ENCODE measurements at regions not wholly inside any gene's neighbourhood (a gene's known extent, or its start where the extent isn't known, plus 50 kb on each side); places are given as distances from the start of the nearest gene placed in this dataset.

DNA sequence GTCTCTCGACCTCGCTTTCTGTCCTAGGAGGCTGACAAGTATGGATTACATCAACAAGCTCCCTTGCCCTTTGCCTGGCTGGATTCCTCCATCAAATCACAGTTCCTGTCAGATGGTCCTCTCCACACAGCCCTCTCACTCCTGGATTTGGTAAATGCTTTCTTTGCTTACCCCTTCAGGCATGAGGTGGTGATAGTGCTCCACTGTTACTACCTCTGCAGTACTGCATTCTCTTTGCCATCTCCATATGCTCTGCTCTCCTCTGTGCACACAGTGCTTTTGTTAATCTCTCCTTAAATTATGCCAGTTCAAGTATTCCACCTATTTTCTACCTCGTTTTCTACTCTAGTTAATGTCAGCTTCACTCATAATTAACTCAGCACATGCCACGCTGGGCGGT, 279.2 kb downstream of the DMAC1 start:
- Histone ChIP-seq H3K4me2 (ENCODE audit: control insufficient read depth, extremely low read depth, insufficient read depth, low read depth, low read length) (no peak overlapping the region), H3K9me3 (ENCODE audit: control insufficient read depth, low read depth, low read length) (no peaks in the 10 kb centered on the region), H3K4me1 (ENCODE audit: control insufficient read depth, extremely low read depth, insufficient read depth, low read length) (no peaks in the 10 kb centered on the region), H3K79me2 (ENCODE audit: control insufficient read depth, insufficient read depth, low read length) (no peaks in the 10 kb centered on the region), H3K27ac (ENCODE audit: control insufficient read depth, insufficient read depth, low read length) (no peak overlapping the region), H3K9me1 (ENCODE audit: control insufficient read depth, extremely low read depth, insufficient read depth, low read length) (no peaks in the 10 kb centered on the region), H2AFZ (ENCODE audit: control insufficient read depth, low read length) (no peak overlapping the region), H3K4me3 (ENCODE audit: control insufficient read depth in 2 of 3, extremely low read depth in 1 of 3, insufficient read depth in 2 of 3, low read depth in 1 of 3, low read length in 3 of 3) (no peak overlapping the region), H3K27me3 (ENCODE audit: control insufficient read depth, extremely low read depth, insufficient read depth, low read length) (no peaks in the 10 kb centered on the region), H4K20me1 (ENCODE audit: control insufficient read depth, extremely low read depth, insufficient read depth, low read length) (no peaks in the 10 kb centered on the region), H3K9ac (ENCODE audit: control insufficient read depth, extremely low read depth, insufficient read depth, low read length) (no peak overlapping the region), H3K36me3 (ENCODE audit: control insufficient read depth in 2 of 2, extremely low read depth in 1 of 2, insufficient read depth in 2 of 2, low read length in 2 of 2) (no peaks in the 10 kb centered on the region)
- FAIRE-seq (no peak), DNase-seq (ENCODE audit: low read depth, low spot score) (no peak)
- dilution Hi-C loops (cut with MboI; ENCODE audit: extremely low pct_ligation_motif_present, low sequenced_read_pairs), result no loop called here
- TF ChIP-seq, protein P1, sequence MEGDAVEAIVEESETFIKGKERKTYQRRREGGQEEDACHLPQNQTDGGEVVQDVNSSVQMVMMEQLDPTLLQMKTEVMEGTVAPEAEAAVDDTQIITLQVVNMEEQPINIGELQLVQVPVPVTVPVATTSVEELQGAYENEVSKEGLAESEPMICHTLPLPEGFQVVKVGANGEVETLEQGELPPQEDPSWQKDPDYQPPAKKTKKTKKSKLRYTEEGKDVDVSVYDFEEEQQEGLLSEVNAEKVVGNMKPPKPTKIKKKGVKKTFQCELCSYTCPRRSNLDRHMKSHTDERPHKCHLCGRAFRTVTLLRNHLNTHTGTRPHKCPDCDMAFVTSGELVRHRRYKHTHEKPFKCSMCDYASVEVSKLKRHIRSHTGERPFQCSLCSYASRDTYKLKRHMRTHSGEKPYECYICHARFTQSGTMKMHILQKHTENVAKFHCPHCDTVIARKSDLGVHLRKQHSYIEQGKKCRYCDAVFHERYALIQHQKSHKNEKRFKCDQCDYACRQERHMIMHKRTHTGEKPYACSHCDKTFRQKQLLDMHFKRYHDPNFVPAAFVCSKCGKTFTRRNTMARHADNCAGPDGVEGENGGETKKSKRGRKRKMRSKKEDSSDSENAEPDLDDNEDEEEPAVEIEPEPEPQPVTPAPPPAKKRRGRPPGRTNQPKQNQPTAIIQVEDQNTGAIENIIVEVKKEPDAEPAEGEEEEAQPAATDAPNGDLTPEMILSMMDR (optimal IDR thresholded peaks at IDR 0.05 in 1 of 3, IDR thresholded peaks at IDR 0.05 in 1 of 3, conservative IDR thresholded peaks at IDR 0.05 in 1 of 3; ENCODE audit: extremely low read depth in 1 of 3, insufficient read depth in 2 of 3, low read length in 3 of 3), result no peak
- no peak for TF ChIP-seq EZH2 (IDR thresholded peaks at IDR 0.05; ENCODE audit: low read length)

DNA sequence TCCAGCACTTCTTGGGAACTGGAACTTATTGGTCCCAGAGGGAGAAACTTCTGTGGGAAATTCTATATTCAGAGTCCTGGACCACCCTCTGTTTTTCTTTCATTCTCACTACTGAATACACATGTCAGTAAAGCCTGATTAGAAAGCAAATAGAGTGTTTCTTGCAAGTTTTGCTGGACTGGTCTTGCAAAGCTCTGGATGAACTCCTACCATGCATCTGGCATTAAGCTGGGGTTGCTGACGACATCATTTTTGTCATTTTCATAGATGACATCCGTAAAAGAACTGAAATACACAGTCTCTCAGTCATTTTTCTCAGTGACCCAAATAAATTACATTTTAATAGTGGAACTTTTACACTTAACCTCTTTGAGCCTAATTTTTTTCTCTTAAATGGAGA, 283.2 kb downstream of the DMAC1 start:
- Histone ChIP-seq H3K4me3 (ENCODE audit: control insufficient read depth in 2 of 3, extremely low read depth in 1 of 3, insufficient read depth in 2 of 3, low read depth in 1 of 3, low read length in 3 of 3) (no peak overlapping the region), H4K20me1 (ENCODE audit: control insufficient read depth, extremely low read depth, insufficient read depth, low read length) (no peaks in the 10 kb centered on the region), H3K9ac (ENCODE audit: control insufficient read depth, extremely low read depth, insufficient read depth, low read length) (no peak overlapping the region), H3K9me1 (ENCODE audit: control insufficient read depth, extremely low read depth, insufficient read depth, low read length) (no peaks in the 10 kb centered on the region), H3K27me3 (ENCODE audit: control insufficient read depth, extremely low read depth, insufficient read depth, low read length) (no peaks in the 10 kb centered on the region), H3K4me1 (ENCODE audit: control insufficient read depth, extremely low read depth, insufficient read depth, low read length) (no peaks in the 10 kb centered on the region), H3K36me3 (ENCODE audit: control insufficient read depth in 2 of 2, extremely low read depth in 1 of 2, insufficient read depth in 2 of 2, low read length in 2 of 2) (no peaks in the 10 kb centered on the region), H3K79me2 (ENCODE audit: control insufficient read depth, insufficient read depth, low read length) (no peaks in the 10 kb centered on the region), H3K4me2 (ENCODE audit: control insufficient read depth, extremely low read depth, insufficient read depth, low read depth, low read length) (no peak overlapping the region), H2AFZ (ENCODE audit: control insufficient read depth, low read length) (no peak overlapping the region), H3K9me3 (ENCODE audit: control insufficient read depth, low read depth, low read length) (no peaks in the 10 kb centered on the region), H3K27ac (ENCODE audit: control insufficient read depth, insufficient read depth, low read length) (no peak overlapping the region)
- no peak for DNase-seq (ENCODE audit: low read depth, low spot score)
- dilution Hi-C loops (cut with MboI; ENCODE audit: extremely low pct_ligation_motif_present, low sequenced_read_pairs), result no loop called here
- no peak for TF ChIP-seq EZH2 (IDR thresholded peaks at IDR 0.05; ENCODE audit: low read length)
- TF ChIP-seq, protein P1 (optimal IDR thresholded peaks at IDR 0.05 in 1 of 3, IDR thresholded peaks at IDR 0.05 in 1 of 3, conservative IDR thresholded peaks at IDR 0.05 in 1 of 3; ENCODE audit: extremely low read depth in 1 of 3, insufficient read depth in 2 of 3, low read length in 3 of 3), result no peak
- FAIRE-seq, result no peak

Measured in keratinocyte (primary cell).